ENCODE measurements at regions not wholly inside any gene's neighbourhood (a gene's known extent, or its start where the extent isn't known, plus 50 kb on each side); places are given as distances from the start of the nearest gene placed in this dataset.

DNA sequence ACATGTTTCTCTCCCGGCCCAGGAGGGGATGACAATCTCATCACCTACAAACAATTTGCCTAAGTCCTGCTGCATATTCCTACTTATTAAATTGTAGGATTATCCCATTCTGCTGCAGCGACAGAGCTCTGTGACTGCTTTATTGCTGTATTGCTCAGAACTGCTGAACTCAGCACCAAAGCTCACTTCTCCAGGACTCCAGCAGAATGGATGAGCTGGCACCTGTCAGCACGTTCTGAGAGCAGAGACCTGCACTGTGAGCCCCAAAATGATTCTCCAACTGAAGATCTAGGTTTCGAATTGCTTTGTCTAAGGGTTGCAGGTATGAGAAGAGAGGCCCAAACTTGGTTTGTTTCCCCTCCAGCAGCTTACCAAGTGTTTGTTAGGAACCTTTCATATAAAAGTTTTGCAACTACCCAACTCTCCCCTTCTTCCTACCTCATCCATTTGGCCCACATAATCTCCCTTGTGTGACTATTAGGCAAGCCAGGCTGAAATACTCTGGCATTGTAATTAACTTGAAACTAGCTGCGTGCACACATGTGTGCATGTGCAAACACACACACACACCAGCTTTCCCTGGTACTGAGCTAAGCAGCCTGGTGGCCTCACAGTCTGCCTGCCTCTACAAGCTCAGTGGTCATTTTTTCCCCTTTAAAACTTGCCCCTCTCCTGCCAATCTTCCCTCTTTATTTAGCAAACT, 161.4 kb upstream of the CAMK1G start:
- DNase-seq: no peak

DNA sequence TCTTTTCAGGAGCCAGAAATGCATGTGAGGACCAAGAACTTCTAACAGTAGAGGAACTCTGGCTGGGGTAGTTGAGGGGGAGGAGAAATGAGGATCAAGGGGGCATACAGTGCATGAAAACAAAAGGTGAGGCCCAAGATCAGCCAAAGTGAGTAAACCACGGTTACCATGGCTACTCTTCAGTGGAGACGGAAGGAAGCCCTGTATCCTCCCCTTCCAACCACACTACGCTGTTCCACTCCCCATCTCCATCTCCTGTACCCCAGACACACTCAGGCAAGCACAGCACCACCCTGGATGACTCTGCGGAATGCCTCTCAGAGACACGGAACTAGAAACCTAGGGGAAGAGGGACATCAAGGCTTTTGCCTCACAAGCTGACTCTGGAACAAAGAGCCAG, 157.6 kb upstream of the CAMK1G start:
- DNase-seq: no peak

DNA sequence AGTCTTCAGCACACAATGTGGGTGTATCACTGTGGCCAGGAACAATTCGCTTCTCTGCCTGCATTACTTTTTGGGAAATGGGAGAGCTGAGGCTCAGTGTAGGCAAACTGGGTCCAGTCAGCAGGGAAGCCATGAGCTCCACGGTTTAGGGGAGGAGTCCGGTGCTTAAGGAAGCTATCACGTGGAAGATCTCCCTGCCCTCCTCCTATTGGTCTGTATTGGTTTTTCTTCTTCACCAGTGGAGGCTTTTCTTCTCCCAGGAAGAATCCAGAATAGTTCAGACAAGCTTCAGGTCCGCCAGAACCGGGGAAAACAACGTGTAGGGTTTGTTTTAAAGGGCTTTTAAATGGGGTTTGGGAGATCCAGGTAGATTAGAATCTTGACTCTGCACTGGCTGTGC, 156.2 kb upstream of the CAMK1G start:
- DNase-seq: no peak

DNA sequence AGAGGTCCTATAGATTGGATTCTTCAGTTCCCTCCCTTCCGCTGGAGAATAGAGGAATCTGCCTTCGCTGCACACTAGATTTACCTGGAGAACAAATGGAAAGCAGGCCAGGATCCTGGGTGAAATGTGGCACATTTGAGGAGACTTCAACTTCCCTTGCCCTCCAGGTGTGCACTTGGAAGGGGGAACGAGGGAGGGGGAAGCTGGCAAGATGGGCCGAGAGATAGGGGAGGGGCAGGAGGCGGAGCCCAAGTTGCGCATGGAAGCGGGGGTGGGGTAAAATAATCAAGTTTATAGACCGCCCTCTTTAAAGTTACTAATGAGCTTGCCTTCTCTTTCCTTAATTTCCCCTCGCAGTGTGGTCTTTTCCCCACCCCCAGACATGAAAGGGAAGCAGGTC, 155.7 kb upstream of the CAMK1G start:
- no peak for DNase-seq

DNA sequence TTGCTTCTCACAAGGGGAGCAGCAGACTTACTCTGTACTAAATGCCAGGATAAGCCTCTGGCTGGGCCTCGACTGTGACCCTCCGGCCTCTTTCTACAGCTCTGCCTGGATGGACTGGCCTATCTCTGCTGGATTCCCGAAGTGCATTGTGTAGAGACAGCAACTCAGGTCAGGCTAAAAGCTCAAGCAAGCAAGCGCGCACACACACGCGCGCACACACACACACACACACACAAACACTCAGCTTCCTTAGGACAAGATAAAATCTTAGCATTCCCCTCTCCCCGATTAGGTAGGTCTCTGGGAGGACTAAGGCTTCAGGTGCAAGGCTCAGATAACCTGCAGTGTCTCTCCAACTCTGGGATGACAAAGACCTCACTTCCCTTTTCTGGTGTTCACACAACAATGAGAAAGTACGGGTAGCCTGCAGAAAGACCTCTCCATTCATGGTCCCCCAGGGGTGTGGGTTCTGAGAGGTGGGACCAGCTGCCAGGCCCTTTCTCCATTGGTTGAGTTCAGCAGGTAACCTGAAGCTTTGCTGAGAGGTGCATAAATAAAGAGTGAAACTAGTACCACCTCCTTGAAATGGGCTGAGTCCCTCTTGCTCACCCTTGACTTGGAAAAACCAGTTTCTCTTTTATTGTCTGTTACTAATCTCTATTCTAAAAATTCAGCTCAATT, 155.1 kb upstream of the CAMK1G start:
- no peak for DNase-seq

DNA sequence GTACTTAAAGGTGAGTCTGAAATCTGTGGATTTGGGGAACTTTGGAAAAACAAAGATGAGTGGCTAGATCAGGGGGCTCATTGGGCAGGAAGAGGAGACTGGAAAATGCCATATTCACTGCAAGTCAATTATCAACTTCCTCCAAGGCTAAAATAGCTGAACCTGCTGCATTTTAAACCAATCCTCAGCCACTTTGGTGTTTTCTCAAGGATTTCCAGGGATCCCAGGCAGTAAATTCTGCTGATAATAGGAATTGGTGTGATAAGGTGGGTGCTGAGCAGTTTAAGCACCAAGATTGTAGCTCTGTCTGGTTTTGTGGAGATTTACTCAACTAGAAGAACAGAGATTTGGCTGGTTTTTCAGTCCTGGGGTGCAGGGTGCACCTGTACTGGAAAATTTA, 153.9 kb upstream of the CAMK1G start:
- DNase-seq: no peak

DNA sequence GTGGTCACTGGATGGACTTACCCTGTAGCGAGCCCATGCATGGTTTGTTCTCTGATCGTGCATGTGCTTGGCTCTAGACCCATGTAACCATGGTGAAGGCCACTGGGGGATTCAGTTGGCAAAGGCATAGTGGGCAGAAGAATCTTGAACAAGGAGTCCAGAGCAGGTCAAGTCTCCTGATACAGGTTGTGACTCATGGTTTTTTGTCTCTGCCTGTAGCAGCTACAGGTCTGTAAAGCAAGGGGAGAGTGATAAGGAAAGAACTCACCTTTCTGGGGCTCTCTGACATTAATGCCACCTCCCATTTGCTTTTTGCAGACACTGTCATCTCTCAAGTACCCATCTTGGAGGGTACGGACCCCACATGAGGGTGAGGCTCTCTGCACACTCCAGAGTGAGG, 153.4 kb upstream of the CAMK1G start:
- DNase-seq: no peak

DNA sequence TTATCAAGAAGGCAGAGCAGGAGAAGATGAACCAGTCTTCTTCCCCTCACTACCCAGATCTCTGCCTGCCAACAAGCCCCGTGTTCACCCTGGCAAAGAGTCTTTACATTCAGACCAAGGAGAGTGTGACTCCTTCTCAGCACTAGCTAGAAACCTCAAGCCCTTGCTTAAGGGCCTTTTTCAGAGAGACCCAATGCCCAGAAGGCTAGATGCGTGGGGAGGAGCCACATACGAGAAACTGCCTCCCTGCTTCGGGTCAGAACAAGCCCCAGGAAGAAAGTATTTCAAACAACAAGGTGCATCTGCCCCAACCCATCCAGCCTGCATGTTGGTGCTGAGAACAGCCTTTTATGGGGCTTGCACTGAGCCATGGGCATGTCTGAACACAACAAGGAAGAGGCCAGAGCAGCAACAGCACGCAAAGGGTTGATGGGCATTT, 152.7 kb upstream of the CAMK1G start:
- no peak for DNase-seq

DNA sequence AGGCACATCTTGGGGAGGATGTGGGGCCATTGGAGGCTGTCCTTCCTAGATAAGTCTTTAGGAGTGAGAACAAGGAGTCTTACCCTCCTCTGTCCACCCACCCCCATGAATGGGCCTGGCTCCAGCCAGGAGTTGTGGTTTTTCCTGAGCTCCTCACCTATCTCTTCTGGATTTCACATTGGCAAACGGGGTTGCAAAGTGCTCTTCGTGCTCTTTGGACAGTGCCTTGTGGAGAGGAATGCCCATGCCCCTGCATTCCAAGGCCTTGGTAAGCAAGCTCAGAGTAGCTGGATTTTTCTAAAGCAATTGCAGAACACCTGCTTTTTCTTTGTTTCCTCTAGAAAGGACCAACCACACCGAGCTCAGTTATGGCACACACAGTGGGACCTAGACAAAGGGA, 152.1 kb upstream of the CAMK1G start:
- no peak for DNase-seq

DNA sequence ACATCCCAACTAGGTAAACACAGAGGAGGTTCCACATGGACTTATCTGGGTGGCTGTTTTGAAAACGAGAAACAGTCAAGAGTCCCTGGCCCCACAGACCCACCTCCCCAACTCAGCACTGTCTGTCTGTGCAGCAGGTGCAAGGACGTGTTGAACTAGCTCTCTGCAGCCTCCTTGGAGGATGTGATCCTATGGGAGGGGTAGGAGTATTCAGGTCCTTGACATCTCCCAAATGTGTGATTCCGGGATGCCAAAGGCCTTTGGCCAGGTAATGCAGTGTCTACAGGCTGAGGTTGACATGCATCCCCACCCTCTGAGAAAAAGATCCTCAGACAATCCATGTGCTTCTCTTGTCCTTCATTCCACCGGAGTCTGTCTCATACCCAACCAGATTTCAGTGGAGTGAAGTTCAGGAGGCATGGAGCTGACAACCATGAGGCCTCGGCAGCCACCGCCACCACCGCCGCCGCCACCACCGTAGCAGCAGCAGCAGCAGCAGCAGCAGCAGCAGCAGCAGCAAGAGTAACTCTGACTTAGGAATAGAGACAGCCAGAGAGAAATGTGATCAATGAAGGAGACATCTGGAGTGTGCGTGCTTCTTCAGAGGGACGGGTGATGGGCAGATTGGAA, 151.6 kb upstream of the CAMK1G start:
- no peak for DNase-seq

DNA sequence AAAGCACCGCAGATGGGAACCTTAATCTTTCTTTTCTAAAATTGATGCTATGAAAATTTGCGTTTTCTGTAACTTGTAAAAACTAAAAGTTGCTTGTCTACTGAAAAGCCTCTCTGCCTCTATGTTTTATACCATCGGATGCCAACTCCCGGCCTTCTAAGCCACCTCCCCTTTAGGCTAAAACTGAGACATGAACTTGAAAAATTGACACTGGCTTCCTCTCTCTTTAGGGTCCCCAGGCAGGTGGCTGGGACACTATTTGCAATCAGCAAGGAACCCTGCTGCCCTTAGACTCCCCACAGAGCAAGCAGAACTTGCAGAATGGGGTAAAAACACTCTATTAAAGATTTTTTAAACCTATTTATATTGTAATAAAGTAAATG, 151.1 kb upstream of the CAMK1G start:
- no peak for DNase-seq

DNA sequence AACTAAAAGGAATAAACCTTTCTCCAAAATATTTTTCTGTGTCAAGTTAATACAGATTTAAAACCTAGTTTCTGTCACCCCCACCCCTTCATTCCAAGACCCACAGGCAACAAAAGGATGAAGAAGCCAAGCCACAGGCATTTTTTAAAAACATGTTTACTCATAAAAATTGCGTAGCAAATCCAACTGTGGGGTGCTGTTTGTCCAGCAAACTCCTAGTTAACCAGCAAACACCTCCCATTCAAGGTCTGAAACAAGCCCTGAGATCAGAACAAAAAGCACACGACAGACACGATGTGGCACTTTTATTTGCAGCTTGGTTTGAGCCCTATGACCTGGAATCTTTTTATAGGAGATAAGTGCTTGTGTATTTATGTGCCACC, 149.9 kb upstream of the CAMK1G start:
- no peak for DNase-seq

DNA sequence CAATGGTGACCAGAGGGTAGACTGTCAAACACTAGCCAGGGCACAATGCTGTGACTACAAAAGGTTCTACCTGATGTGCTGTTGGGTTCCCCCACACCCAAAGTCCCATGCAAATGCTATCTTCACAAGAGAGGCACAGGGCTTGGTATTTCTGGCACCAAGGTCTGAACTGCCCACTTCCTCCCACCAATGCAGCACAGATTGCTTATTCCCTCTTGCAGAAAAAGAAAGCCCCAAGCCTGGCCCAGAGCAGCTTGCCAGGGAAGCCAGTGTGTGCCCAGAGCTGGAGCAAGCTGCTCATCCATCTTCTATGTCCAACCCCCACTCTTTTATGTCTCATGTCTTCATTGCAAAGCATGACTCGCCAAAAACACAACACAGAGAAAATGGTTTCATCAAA, 149.4 kb upstream of the CAMK1G start:
- DNase-seq: no peak

DNA sequence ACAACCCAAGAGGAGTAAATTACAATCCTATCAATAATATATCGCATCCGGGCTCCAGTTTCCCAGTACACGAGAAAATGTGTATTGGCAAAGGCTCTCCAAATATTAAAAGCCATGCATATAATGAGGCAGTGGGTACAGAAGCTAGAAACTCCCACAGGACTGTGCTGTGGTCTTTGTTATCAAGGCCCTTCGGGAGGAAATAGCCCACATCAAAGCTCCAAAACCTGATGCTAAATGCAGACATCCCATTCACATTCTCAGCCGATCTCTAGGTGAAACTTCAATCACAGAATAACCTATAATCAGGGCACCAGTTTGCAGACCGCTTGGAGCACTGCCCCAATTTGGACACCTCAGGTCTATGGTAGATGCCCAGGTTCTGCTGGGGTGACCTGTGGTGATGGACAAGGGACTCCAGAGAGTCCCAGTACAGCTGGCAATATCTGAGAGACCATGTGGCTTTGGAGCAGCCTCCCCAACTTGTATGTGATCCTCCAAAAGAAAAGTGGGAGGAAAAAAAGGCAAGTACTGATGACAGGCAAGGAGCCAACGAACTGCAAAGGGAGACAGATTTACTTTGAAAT, 148.8 kb upstream of the CAMK1G start:
- no peak for DNase-seq

DNA sequence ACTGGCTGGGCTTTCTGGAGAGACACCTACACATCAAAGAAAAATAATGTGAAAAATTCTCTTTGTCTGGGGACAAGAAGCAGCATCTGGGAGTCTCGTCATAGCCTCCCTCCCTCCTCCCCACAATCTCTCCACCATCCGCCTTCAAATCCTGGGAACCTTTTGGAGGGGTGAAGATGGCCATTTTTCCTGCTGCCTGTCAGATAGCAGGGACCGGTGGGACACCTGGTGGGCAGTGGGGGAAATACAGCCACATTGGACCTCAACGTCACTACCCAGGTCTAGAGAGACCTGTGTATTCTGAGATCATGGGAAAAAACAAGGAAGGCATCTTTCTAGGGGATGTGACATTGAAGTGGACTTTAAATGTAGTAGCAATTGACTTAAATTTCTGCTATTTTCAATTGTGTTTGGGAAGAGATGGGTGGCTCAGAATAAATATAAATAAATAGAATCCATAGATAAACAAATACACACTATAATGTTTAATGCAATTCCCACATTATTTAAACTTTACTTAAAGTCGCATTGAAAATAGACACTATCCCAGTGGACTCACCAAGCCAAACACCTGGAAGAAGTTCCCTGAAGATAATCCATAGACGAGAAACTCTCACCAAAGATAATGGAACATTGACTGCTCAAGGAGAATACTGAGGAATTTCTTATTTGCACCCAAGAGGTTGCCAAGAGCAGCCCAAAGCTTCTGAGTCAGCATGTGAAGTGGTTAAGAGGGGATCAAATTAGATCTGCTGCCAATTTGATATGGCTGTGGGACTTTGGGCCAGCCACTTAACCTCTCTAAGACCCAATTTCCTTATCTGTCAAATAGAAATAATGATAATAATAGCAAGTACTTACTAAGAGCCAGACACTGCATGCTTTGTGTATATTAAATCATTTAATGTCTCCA, 147.6 kb upstream of the CAMK1G start:
- no peak for DNase-seq

DNA sequence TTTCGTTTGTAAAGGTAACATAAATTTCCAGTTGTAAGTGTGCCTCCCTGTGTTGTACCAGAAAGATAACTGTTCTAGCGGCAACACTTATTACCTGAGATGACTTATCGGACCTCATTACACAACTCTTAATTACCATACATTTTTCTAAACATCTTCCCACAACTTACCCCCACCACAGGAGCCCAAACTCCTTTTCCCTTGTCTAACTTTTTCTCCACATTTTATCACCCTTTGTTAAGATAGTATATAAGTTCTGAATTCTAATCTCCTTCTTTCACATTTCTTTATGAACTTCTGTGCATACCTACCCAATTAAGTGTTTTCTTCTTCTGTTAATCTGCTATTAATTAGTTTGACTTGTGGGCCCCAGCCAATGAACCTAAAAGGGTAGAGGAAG, 143.7 kb upstream of the CAMK1G start:
- DNase-seq: no peak

DNA sequence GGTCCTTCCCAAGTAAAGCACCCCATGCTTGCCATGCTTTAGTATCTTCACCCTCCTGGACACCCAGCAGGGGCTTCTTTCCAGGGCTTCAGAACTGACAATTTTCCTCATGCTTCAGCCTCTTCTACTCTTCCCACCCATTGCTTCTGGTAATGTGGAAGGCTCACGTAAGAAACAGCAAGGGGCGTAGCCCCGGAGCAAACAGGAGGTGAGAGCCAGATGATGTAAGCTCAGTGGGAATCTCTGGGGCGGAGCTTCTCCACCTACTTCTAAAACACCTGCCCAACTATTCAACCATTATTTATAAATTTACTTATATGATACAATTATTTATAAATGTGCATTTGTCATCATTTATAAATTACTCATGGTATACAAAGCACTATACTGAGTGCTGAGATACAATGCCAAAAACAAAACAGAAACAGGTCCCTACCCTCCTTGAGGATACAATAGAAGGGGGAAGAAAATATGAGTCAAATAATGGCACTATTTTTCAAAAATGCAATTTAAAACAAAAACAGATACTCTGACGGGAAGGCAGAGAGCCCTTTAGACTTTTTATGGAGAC, 140.1 kb upstream of the CAMK1G start:
- DNase-seq: no peak

DNA sequence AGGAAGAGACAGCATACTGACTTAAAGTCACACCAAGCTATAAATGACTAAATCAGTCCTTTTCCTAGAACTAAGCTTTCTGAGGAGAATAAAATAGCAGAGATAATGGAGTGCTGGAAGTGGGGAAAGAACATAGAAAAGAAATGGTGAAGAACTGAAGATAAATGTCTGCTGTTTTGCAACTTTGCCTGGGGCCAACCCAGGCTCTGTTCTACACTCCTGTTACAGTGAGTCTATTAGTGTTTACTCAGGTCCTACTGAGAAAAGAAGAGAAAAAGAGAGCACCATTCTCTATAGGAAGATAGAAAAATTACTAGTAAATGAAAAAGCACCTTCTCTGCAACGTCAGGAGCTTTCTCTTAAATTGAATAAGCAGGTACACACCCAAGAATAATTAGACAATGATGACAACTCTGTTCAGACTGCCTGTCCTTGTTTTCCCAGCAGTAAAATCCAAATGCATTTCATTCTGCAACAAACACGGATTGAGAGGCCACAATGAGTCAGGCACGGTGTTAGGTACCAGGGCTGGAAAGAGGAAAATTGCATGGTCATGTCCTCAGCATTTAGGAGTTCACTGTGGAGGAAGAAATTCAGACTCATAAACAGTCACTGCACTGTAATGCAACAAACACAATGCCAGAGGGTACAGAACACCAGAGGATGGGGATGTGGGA, 139.4 kb upstream of the CAMK1G start:
- DNase-seq: no peak

DNA sequence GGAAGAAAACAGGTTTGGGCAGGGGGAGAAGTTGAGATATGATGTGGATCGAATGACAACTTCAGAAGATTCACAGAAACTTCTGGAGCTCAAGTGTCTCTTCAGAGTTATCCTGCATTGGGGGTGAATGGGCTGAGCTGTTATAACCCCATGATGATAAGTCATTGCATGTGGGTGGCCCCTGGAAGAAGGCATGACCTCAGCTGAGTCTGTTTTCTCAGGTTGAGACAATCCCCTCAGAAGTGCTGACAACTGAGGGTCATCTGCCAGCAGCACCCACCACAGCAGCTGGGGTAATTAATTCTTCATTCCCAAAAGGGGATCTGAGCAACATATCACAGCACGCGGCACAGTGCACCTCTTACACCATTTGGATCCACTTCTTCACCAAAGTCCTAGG, 138.6 kb upstream of the CAMK1G start:
- no peak for DNase-seq

DNA sequence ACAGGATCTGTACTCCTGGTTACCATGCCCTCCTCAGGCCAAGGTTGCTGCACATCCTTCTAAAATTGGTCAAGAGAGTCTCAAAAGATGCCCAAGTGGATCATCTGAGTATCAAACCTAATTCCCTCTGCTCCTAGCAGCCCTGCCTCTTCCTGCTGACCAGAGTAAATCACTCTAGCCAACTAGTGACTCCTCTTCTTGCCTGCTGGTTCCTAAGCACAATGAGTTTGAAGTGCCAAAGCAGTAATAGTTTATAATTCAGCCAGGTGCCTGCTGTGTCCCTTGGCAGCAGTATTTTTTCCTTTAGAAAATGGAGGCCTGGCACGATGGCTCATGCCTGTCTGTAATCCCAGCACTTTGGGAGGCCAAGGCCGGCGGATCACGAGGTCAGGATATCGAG, 137.9 kb upstream of the CAMK1G start:
- DNase-seq: no peak

DNA sequence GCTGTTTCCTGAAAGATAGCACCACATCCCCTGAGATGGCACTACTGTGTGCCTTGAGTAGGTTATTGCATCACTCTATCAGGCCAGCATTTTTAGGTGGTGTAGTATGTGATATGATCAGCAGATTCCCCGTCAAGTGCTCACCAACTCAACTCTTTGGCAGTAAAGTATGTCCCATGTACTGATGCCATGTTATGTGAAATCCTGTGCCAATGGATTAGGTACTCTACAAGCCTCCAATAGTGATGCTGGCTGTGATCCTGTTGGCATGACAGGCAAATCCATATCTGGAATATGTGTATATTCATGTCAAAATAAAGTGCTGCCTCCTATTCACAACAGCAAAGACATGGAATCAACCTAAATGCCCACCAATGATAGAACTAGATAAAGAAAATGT, 137.2 kb upstream of the CAMK1G start:
- no peak for DNase-seq

DNA sequence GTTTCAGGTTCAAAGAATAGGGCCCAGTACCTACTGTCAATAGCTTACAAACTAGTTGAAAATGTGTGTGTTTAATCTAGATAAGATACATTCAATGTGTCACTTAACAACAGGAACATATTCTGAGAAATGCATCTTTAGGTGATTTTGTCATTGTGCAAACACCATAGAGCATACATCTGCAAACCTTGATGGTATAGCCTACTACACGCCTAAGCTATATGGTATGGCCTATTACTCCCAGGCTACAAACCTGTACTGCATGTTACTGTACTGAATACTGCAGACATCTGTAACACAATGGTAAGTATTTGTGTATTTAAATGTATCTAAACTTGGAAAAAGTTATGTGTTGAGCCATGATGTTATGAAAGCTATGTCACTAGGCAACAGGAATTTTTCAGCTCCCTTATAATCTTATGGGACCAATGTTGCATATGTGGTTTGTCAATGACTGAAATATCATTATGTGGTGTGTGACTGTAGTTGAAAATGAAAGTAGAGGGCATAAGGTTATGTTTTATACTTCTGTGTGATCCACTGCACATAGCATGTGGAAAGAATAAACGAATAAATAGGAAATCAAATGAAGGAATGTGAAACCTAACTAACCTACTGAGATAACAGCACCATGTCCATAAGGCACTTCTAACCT, 129.0 kb upstream of the CAMK1G start:
- DNase-seq: no peak
